DND-41 (cell line): ENCODE measurements at regions not wholly inside any gene's neighbourhood (a gene's known extent, or its start where the extent isn't known, plus 50 kb on each side); places are given as distances from the start of the nearest gene placed in this dataset.
"Not testable (repeated sequence)": the region's sequence is repeated elsewhere in the genome, so short reads cannot be mapped to it uniquely, and the experiment has no call there.

Experiments
- CTCF ChIP-seq: IDR thresholded peaks from 2 replicates; pipeline ENCODE4 v1.5.1; 2012; ENCODE audit warnings: borderline replicate concordance, low read length, moderate library complexity, mild to moderate bottlenecking; ENCODE audit not compliant: poor library complexity, severe bottlenecking; ENCODE audit errors: extremely low read depth
- EZH2 ChIP-seq: IDR thresholded peaks from 3 replicates; pipeline ENCODE4 v1.6.1; 2012; ENCODE audit warnings: borderline replicate concordance, low read depth, mild to moderate bottlenecking, moderate library complexity, low read length, inconsistent platforms; ENCODE audit not compliant: severe bottlenecking

GRCh38 chr2:87429206-87429930, 318.5 kb upstream of the PLGLB2 start:
- not testable (repeated sequence) for TF ChIP-seq EZH2, CTCF
